Activated CD8-positive, alpha-beta T cell treated with anti-CD3 and anti-CD28 coated beads for 36 hours (primary cell): ENCODE measurements at regions not wholly inside any gene's neighbourhood (a gene's known extent, or its start where the extent isn't known, plus 50 kb on each side); places are given as distances from the start of the nearest gene placed in this dataset.

Experiments used
- ATAC-seq: fragments of 200-7000 bp; cut with Tn5 transposase; one replicate; pipeline ENCODE4 v1.10.0; 2021; ENCODE audit warnings: mild to moderate bottlenecking, moderate library complexity
- CTCF ChIA-PET: fragments of 350-600 bp; sonication (Branson Sonifier 250); formaldehyde crosslinking; loops from one replicate; lab custom pipeline; 2021; ENCODE audit warnings: antibody characterized with exemption; lab: Charles Lee
- POLR2A ChIA-PET: fragments of 350-600 bp; sonication (Branson Sonifier 250); formaldehyde crosslinking; loops from one replicate; lab custom pipeline; 2021; ENCODE audit warnings: antibody characterized with exemption; lab: Charles Lee
- DNase-seq: peaks from one replicate; pipeline ENCODE4 v3.0.0-alpha.2; 2020
- H3K27ac Mint-ChIP-seq: one replicate; pipeline ENCODE4 v1.8.0; 2021; ENCODE audit warnings: mild to moderate bottlenecking, mixed read lengths
- H3K27me3 Mint-ChIP-seq: one replicate; pipeline ENCODE4 v1.8.0; 2021; ENCODE audit warnings: mixed read lengths
- H3K36me3 Mint-ChIP-seq: one replicate; pipeline ENCODE4 v1.8.0; 2021; ENCODE audit warnings: low read depth, mixed read lengths
- H3K4me1 Mint-ChIP-seq: one replicate; pipeline ENCODE4 v1.8.0; 2021; ENCODE audit warnings: low read depth, mixed read lengths
- H3K4me3 Mint-ChIP-seq: one replicate; pipeline ENCODE4 v1.8.0; 2021; ENCODE audit warnings: mild to moderate bottlenecking, moderate library complexity, mixed read lengths
- H3K9me3 Mint-ChIP-seq: one replicate; pipeline ENCODE4 v1.8.0; 2021; ENCODE audit warnings: mixed read lengths
- CTCF ChIP-seq: fragments of 200-600 bp; IDR thresholded peaks from one replicate; pipeline ENCODE4 v1.8.0; 2022; ENCODE audit warnings: antibody characterized with exemption, mild to moderate bottlenecking
- intact Hi-C: fragments of 100-400 bp; cut with micrococcal nuclease; formaldehyde crosslinking; loops from one replicate; pipeline ENCODE4 v1.10.0; 2022

- H3K4me3 Mint-ChIP-seq = no peak overlapping the region
- TF ChIP-seq CTCF = no peak
These were observed 110.3 kb upstream of the BTBD3 start for GRCh38 chr20:11807054-11808048.

GRCh38 chr20:11808841-11809240, 108.9 kb upstream of the BTBD3 start:
- ATAC-seq (no peak), DNase-seq (no peak)
- TF ChIP-seq CTCF = no peak
- intact Hi-C loops = no loop called here
- H3K4me1 Mint-ChIP-seq = no peaks in the 10 kb centered on the region
- peaks cover 2% of the 10 kb centered on the region for H3K9me3 Mint-ChIP-seq
- H3K36me3 Mint-ChIP-seq = no peaks in the 10 kb centered on the region
- ChIA-PET POLR2A (no interaction called here), CTCF (no interaction called here)
- no peak overlapping the region for H3K4me3 Mint-ChIP-seq
- no peaks in the 10 kb centered on the region for H3K27me3 Mint-ChIP-seq
- no peak overlapping the region for H3K27ac Mint-ChIP-seq

More at GRCh38 chr20:11807054-11808048, 110.3 kb upstream of the BTBD3 start:
- no peaks in the 10 kb centered on the region for H3K36me3 Mint-ChIP-seq
- no peak overlapping the region for H3K27ac Mint-ChIP-seq
- no peaks in the 10 kb centered on the region for H3K4me1 Mint-ChIP-seq
- no peak for DNase-seq
- H3K27me3 Mint-ChIP-seq = no peaks in the 10 kb centered on the region
- intact Hi-C loops = no loop called here
- CTCF ChIA-PET = no interaction called here
- no peak for ATAC-seq
- POLR2A ChIA-PET = no interaction called here
- peaks cover 1% of the 10 kb centered on the region for H3K9me3 Mint-ChIP-seq

- no peak for DNase-seq
- Mint-ChIP-seq H3K36me3 (no peaks in the 10 kb centered on the region), H3K27me3 (no peaks in the 10 kb centered on the region), H3K4me1 (no peaks in the 10 kb centered on the region), H3K9me3 (peaks cover 2% of the 10 kb centered on the region), H3K27ac (no peak overlapping the region), H3K4me3 (no peak overlapping the region)
- ATAC-seq = no peak
- POLR2A ChIA-PET = no interaction called here
- intact Hi-C loops = no loop called here
- CTCF ChIA-PET = no interaction called here
- TF ChIP-seq CTCF = no peak
These were observed 107.2 kb upstream of the BTBD3 start for GRCh38 chr20:11810311-11811083.

- CTCF ChIA-PET = no interaction called here
- DNase-seq = no peak
- ATAC-seq = no peak
- Mint-ChIP-seq H3K4me3 (no peak overlapping the region), H3K4me1 (no peaks in the 10 kb centered on the region), H3K9me3 (peaks cover 2% of the 10 kb centered on the region), H3K27me3 (no peaks in the 10 kb centered on the region), H3K27ac (no peak overlapping the region), H3K36me3 (no peaks in the 10 kb centered on the region)
- POLR2A ChIA-PET = no interaction called here
- intact Hi-C loops = no loop called here
- TF ChIP-seq CTCF = no peak
These were observed 104.4 kb upstream of the BTBD3 start for GRCh38 chr20:11813106-11813890.
